ENCODE measurements at regions not wholly inside any gene's neighbourhood (a gene's known extent, or its start where the extent isn't known, plus 50 kb on each side); places are given as distances from the start of the nearest gene placed in this dataset.

DNA sequence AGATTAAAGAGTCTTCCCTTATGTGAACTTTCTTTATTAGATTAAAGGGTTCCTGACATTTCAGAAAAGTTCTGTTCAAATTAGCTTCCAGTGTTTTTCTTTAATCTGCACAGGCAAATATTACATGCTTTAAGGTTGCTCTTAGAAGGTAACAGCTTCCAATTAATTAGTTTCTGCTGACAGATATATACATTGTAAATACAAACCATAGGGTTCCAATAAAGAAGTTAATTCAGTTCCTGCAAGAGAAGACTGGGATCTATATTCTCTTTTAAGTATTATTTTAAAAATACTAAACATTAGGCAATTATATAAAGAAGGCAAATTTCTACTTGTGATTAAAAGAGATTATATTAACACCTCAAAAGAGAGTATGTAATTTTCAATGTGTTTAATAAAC is 795.7 kb downstream of the MAT2B start:
- DNase-seq (ENCODE audit: low read depth, low spot score), result no peak
- in situ Hi-C loops (cut with MboI), result no loop called here
- H3K36me3 ChIP-seq (ENCODE audit: control insufficient read depth in 2 of 2, insufficient read depth in 2 of 2, low read length in 1 of 2), result no peaks in the 10 kb centered on the region
- no peaks in the 10 kb centered on the region for H3K9me3 ChIP-seq (replicated peaks; ENCODE audit: control insufficient read depth, insufficient read depth, low read length)
- H4K20me1 ChIP-seq (ENCODE audit: control insufficient read depth, insufficient read depth), result no peaks in the 10 kb centered on the region
- FAIRE-seq, result no peak
- ChIA-PET SMC1A (ENCODE audit: uncharacterized antibody, unreplicated experiment) (interaction anchor here (0.9 to 2.5 kb wide), 10 partner anchors 12 to 173 kb away, joined by 3 to 17 read pairs (median 4); no protein-coding TSS in a partner anchor), CTCF (interaction anchor here (1.6 kb wide), 1 partner anchor 40 kb away, joined by 7 read pairs; no protein-coding TSS in a partner anchor), RAD21 (ENCODE audit: unreplicated experiment) (interaction anchor here (0.8 to 2.1 kb wide), 7 partner anchors 10 to 63 kb away, joined by 3 to 12 read pairs (median 4); no protein-coding TSS in a partner anchor), POLR2A (interaction anchor here (1.2 to 1.5 kb wide), 2 partner anchors 23 to 58 kb away, joined by 3 to 7 read pairs; no protein-coding TSS in a partner anchor)
- BruUV-seq (replicated peaks), result no TSS peak
- H3K4me3 ChIP-seq, result no peak overlapping the region
- no peak overlapping the region for H3K4me2 ChIP-seq (ENCODE audit: control insufficient read depth, insufficient read depth)
- H2AFZ ChIP-seq (ENCODE audit: control insufficient read depth, low read depth, low read length), result no peak overlapping the region
- H3K27ac ChIP-seq (ENCODE audit: control insufficient read depth, insufficient read depth), result no peak overlapping the region
- H3K27me3 ChIP-seq (replicated peaks in 1 of 2; ENCODE audit: control insufficient read depth in 2 of 2, insufficient read depth in 2 of 2, low read length in 1 of 2), result no peaks in the 10 kb centered on the region
- no peak for ATAC-seq
- H3K9ac ChIP-seq (ENCODE audit: control insufficient read depth, insufficient read depth, low read length), result no peak overlapping the region
- H3K79me2 ChIP-seq (ENCODE audit: control insufficient read depth, insufficient read depth, low read length), result no peaks in the 10 kb centered on the region
- H3K4me1 ChIP-seq (ENCODE audit: control insufficient read depth, insufficient read depth, low read length), result no peaks in the 10 kb centered on the region
- intact Hi-C loops (cut with micrococcal nuclease; ENCODE audit: unreplicated experiment), result no loop called here
- no peak for TF ChIP-seq ZBED1 (IDR thresholded peaks at IDR 0.05; ENCODE audit: borderline replicate concordance)
- TF ChIP-seq, protein P1, sequence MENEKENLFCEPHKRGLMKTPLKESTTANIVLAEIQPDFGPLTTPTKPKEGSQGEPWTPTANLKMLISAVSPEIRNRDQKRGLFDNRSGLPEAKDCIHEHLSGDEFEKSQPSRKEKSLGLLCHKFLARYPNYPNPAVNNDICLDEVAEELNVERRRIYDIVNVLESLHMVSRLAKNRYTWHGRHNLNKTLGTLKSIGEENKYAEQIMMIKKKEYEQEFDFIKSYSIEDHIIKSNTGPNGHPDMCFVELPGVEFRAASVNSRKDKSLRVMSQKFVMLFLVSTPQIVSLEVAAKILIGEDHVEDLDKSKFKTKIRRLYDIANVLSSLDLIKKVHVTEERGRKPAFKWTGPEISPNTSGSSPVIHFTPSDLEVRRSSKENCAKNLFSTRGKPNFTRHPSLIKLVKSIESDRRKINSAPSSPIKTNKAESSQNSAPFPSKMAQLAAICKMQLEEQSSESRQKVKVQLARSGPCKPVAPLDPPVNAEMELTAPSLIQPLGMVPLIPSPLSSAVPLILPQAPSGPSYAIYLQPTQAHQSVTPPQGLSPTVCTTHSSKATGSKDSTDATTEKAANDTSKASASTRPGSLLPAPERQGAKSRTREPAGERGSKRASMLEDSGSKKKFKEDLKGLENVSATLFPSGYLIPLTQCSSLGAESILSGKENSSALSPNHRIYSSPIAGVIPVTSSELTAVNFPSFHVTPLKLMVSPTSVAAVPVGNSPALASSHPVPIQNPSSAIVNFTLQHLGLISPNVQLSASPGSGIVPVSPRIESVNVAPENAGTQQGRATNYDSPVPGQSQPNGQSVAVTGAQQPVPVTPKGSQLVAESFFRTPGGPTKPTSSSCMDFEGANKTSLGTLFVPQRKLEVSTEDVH (IDR thresholded peaks at IDR 0.05; ENCODE audit: low read depth, partially characterized antibody), result no peak
- TF ChIP-seq STAT1 (conservative IDR thresholded peaks at IDR 0.05), result no peak
- TF ChIP-seq PAX5 (IDR thresholded peaks at IDR 0.05; ENCODE audit: borderline replicate concordance, low read depth, low read length), result no peak
- TF ChIP-seq, protein P2, sequence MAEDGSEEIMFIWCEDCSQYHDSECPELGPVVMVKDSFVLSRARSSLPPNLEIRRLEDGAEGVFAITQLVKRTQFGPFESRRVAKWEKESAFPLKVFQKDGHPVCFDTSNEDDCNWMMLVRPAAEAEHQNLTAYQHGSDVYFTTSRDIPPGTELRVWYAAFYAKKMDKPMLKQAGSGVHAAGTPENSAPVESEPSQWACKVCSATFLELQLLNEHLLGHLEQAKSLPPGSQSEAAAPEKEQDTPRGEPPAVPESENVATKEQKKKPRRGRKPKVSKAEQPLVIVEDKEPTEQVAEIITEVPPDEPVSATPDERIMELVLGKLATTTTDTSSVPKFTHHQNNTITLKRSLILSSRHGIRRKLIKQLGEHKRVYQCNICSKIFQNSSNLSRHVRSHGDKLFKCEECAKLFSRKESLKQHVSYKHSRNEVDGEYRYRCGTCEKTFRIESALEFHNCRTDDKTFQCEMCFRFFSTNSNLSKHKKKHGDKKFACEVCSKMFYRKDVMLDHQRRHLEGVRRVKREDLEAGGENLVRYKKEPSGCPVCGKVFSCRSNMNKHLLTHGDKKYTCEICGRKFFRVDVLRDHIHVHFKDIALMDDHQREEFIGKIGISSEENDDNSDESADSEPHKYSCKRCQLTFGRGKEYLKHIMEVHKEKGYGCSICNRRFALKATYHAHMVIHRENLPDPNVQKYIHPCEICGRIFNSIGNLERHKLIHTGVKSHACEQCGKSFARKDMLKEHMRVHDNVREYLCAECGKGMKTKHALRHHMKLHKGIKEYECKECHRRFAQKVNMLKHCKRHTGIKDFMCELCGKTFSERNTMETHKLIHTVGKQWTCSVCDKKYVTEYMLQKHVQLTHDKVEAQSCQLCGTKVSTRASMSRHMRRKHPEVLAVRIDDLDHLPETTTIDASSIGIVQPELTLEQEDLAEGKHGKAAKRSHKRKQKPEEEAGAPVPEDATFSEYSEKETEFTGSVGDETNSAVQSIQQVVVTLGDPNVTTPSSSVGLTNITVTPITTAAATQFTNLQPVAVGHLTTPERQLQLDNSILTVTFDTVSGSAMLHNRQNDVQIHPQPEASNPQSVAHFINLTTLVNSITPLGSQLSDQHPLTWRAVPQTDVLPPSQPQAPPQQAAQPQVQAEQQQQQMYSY (CRISPR knock-in tag; IDR thresholded peaks at IDR 0.05), result no peak
- TF ChIP-seq RELA (IDR thresholded peaks at IDR 0.05; ENCODE audit: borderline replicate concordance, partially characterized antibody), result no peak
- TF ChIP-seq, protein P3, sequence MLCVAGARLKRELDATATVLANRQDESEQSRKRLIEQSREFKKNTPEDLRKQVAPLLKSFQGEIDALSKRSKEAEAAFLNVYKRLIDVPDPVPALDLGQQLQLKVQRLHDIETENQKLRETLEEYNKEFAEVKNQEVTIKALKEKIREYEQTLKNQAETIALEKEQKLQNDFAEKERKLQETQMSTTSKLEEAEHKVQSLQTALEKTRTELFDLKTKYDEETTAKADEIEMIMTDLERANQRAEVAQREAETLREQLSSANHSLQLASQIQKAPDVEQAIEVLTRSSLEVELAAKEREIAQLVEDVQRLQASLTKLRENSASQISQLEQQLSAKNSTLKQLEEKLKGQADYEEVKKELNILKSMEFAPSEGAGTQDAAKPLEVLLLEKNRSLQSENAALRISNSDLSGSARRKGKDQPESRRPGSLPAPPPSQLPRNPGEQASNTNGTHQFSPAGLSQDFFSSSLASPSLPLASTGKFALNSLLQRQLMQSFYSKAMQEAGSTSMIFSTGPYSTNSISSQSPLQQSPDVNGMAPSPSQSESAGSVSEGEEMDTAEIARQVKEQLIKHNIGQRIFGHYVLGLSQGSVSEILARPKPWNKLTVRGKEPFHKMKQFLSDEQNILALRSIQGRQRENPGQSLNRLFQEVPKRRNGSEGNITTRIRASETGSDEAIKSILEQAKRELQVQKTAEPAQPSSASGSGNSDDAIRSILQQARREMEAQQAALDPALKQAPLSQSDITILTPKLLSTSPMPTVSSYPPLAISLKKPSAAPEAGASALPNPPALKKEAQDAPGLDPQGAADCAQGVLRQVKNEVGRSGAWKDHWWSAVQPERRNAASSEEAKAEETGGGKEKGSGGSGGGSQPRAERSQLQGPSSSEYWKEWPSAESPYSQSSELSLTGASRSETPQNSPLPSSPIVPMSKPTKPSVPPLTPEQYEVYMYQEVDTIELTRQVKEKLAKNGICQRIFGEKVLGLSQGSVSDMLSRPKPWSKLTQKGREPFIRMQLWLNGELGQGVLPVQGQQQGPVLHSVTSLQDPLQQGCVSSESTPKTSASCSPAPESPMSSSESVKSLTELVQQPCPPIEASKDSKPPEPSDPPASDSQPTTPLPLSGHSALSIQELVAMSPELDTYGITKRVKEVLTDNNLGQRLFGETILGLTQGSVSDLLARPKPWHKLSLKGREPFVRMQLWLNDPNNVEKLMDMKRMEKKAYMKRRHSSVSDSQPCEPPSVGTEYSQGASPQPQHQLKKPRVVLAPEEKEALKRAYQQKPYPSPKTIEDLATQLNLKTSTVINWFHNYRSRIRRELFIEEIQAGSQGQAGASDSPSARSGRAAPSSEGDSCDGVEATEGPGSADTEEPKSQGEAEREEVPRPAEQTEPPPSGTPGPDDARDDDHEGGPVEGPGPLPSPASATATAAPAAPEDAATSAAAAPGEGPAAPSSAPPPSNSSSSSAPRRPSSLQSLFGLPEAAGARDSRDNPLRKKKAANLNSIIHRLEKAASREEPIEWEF (IDR thresholded peaks at IDR 0.05; ENCODE audit: insufficient replicate concordance, low read depth, low read length), result no peak
- TF ChIP-seq ZZZ3 (IDR thresholded peaks at IDR 0.05; ENCODE audit: control insufficient read depth, insufficient read length, low read depth), result no peak
- TF ChIP-seq, protein P4, sequence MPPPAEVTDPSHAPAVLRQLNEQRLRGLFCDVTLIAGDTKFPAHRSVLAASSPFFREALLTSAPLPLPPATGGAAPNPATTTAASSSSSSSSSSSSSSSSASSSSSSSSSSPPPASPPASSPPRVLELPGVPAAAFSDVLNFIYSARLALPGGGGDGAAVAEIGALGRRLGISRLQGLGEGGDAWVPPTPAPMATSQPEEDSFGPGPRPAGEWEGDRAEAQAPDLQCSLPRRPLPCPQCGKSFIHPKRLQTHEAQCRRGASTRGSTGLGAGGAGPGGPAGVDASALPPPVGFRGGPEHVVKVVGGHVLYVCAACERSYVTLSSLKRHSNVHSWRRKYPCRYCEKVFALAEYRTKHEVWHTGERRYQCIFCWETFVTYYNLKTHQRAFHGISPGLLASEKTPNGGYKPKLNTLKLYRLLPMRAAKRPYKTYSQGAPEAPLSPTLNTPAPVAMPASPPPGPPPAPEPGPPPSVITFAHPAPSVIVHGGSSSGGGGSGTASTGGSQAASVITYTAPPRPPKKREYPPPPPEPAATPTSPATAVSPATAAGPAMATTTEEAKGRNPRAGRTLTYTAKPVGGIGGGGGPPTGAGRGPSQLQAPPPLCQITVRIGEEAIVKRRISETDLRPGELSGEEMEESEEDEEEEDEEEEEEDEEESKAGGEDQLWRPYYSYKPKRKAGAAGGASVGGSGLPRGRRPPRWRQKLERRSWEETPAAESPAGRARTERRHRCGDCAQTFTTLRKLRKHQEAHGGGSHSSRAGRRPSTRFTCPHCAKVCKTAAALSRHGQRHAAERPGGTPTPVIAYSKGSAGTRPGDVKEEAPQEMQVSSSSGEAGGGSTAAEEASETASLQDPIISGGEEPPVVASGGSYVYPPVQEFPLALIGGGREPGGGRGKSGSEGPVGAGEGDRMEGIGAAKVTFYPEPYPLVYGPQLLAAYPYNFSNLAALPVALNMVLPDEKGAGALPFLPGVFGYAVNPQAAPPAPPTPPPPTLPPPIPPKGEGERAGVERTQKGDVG (CRISPR knock-in tag; IDR thresholded peaks at IDR 0.05), result no peak

Measured in GM12878 (cell line).